ENCODE measurements at regions not wholly inside any gene's neighbourhood (a gene's known extent, or its start where the extent isn't known, plus 50 kb on each side); places are given as distances from the start of the nearest gene placed in this dataset.
A peak's percentile ranks its signal among the peaks of the same experiment; 100 is the strongest.

- dilution Hi-C loops (cut with MboI; ENCODE audit: extremely low pct_ligation_motif_present, low sequenced_read_pairs) (no loop called here), intact Hi-C loops (cut with micrococcal nuclease) (no loop called here)
- POLR2A ChIA-PET, result no interaction called here
- Histone ChIP-seq H3K27ac (ENCODE audit: insufficient read depth, low read depth, low read length) (peak overlapping the region; percentile 34), H3K9me3 (replicated peaks; ENCODE audit: control insufficient read depth, insufficient read depth, low read length) (no peaks in the 10 kb centered on the region), H3K4me3 (replicated peaks in 1 of 3; ENCODE audit: insufficient read depth in 1 of 3, low read depth in 1 of 3, low read length in 3 of 3) (peak overlapping the region in 1 of 3 experiments; percentile 43), H3K9ac (replicated peaks; ENCODE audit: extremely low read depth, insufficient read depth, low read length) (peak overlapping the region; percentile 32), H3K36me3 (ENCODE audit: control insufficient read depth in 2 of 2, extremely low read depth in 1 of 2, insufficient read depth in 2 of 2, low read length in 2 of 2) (no peaks in the 10 kb centered on the region), H3K27me3 (ENCODE audit: control insufficient read depth in 2 of 2, insufficient read depth in 2 of 2, low read length in 2 of 2) (no peaks in the 10 kb centered on the region), H3K4me1 (ENCODE audit: control insufficient read depth, extremely low read depth, insufficient read depth, low read length) (peaks cover 13% of the 10 kb centered on the region), H4K20me1 (replicated peaks; ENCODE audit: control insufficient read depth, extremely low read depth, insufficient read depth, low read length) (no peaks in the 10 kb centered on the region), H2AFZ (ENCODE audit: low read depth, low read length) (no peak overlapping the region), H3K79me2 (ENCODE audit: control insufficient read depth, insufficient read depth, low read length) (no peaks in the 10 kb centered on the region), H3K4me2 (ENCODE audit: insufficient read depth, low read length) (peak overlapping the region; percentile 75), H3K9me1 (replicated peaks; ENCODE audit: control insufficient read depth, extremely low read depth, insufficient read depth, low read length) (no peaks in the 10 kb centered on the region)
- DNase-seq (ENCODE audit: low read depth, low spot score) (peak; percentile 84), FAIRE-seq (peak; percentile 83)
- TF ChIP-seq FOS (IDR thresholded peaks at IDR 0.05; ENCODE audit: borderline replicate concordance, insufficient read depth, low read length) (no peak), EZH2 (IDR thresholded peaks at IDR 0.05; ENCODE audit: borderline replicate concordance, low read depth, low read length, severe bottlenecking) (no peak), POLR2A (IDR thresholded peaks at IDR 0.05; ENCODE audit: low read depth, low read length) (no peak), POLR2AphosphoS5 (IDR thresholded peaks at IDR 0.05; ENCODE audit: insufficient read depth, low read depth, low read length) (no peak), GATA2 (IDR thresholded peaks at IDR 0.05; ENCODE audit: insufficient read depth, insufficient read length, low read depth, low read length) (peak; percentile 60), MAX (IDR thresholded peaks at IDR 0.05; ENCODE audit: insufficient read depth, insufficient read length) (no peak), CTCF (IDR thresholded peaks at IDR 0.05; ENCODE audit: extremely low read depth in 1 of 2, insufficient read depth in 1 of 2, low read depth in 1 of 2, low read length in 2 of 2) (no peak), JUN (IDR thresholded peaks at IDR 0.05; ENCODE audit: borderline replicate concordance, insufficient read depth, insufficient read length, low read depth) (peak; percentile 43), MYC (IDR thresholded peaks at IDR 0.05; ENCODE audit: low read depth, low read length) (no peak)
- CTCF ChIA-PET, result no interaction called here
- BruUV-seq (replicated peaks), result TSS peak; percentile 12
These were observed 320.8 kb downstream of the SOX4 start for GRCh38 chr6:21914121-21914973.

Data from endothelial cell of umbilical vein (primary cell).